ENCODE measurements at regions not wholly inside any gene's neighbourhood (a gene's known extent, or its start where the extent isn't known, plus 50 kb on each side); places are given as distances from the start of the nearest gene placed in this dataset.

DNA sequence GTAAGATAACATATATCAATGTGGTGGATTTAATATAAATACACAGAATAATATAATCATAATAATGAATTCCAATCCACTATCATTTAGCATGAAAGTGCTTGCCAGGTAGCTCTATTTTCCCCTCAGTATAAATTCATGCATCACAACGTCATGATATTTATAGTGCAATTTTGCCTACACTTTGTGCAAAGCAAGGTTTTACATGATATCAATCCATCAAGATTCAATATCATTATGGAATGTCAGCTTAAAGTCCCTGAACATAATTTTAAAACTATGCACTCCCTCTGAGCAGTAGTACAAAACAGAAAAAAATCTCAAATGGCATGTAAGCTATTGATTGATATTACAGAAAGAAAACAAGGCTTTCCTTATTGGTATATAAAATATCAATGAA lies 962.2 kb upstream of the PCDH20 start:
- TF ChIP-seq, protein P1, sequence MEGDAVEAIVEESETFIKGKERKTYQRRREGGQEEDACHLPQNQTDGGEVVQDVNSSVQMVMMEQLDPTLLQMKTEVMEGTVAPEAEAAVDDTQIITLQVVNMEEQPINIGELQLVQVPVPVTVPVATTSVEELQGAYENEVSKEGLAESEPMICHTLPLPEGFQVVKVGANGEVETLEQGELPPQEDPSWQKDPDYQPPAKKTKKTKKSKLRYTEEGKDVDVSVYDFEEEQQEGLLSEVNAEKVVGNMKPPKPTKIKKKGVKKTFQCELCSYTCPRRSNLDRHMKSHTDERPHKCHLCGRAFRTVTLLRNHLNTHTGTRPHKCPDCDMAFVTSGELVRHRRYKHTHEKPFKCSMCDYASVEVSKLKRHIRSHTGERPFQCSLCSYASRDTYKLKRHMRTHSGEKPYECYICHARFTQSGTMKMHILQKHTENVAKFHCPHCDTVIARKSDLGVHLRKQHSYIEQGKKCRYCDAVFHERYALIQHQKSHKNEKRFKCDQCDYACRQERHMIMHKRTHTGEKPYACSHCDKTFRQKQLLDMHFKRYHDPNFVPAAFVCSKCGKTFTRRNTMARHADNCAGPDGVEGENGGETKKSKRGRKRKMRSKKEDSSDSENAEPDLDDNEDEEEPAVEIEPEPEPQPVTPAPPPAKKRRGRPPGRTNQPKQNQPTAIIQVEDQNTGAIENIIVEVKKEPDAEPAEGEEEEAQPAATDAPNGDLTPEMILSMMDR (conservative IDR thresholded peaks at IDR 0.05; ENCODE audit: low read depth in 2 of 2): no peak
- TF ChIP-seq ZNF114 (CRISPR knock-in tag; IDR thresholded peaks at IDR 0.05): no peak
- no peak for TF ChIP-seq EZH2phosphoT487 (IDR thresholded peaks at IDR 0.05; ENCODE audit: unreplicated experiment)
- TF ChIP-seq EZH2 (IDR thresholded peaks at IDR 0.05; ENCODE audit: low read depth, unreplicated experiment): no peak
- TF ChIP-seq, protein P2, sequence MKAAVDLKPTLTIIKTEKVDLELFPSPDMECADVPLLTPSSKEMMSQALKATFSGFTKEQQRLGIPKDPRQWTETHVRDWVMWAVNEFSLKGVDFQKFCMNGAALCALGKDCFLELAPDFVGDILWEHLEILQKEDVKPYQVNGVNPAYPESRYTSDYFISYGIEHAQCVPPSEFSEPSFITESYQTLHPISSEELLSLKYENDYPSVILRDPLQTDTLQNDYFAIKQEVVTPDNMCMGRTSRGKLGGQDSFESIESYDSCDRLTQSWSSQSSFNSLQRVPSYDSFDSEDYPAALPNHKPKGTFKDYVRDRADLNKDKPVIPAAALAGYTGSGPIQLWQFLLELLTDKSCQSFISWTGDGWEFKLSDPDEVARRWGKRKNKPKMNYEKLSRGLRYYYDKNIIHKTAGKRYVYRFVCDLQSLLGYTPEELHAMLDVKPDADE (IDR thresholded peaks at IDR 0.05): no peak
- no peak for TF ChIP-seq POLR2AphosphoS5 (IDR thresholded peaks at IDR 0.05; ENCODE audit: low read depth)

All from GM23338 (cell line).